Left forelimb (tissue), 1 donor: ENCODE measurements at regions not wholly inside any gene's neighbourhood (a gene's known extent, or its start where the extent isn't known, plus 50 kb on each side); places are given as distances from the start of the nearest gene placed in this dataset.
A peak's percentile ranks its signal among the peaks of the same experiment; 100 is the strongest.
"Not testable (repeated sequence)": the region's sequence is repeated elsewhere in the genome, so short reads cannot be mapped to it uniquely, and the experiment has no call there.

Source experiments
- DNase-seq: peaks from one replicate; pipeline ENCODE4 v3.0.0-alpha.2; 2018; ENCODE audit warnings: low spot score

DNA sequence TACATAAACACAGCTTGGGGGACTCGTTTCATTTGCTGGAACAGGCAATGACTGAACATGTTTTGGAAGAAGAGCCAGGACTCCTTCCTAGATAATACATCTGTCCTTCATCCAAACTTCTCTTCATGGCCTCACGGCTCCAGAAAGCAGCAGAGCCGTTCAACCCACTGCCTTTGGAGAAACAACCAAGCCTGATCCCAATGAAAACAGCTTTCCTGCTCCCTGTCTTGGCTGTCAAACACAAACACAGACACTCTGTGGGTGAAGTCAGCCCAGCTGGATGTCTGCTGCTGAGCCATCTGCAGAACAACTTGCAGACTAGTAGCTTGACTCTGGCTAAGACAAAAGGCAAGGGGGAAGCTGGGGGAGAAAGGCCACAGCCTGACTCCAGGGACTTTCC is 345.1 kb upstream of the PSMD7 start:
- DNase-seq, result peak; percentile 73

DNA sequence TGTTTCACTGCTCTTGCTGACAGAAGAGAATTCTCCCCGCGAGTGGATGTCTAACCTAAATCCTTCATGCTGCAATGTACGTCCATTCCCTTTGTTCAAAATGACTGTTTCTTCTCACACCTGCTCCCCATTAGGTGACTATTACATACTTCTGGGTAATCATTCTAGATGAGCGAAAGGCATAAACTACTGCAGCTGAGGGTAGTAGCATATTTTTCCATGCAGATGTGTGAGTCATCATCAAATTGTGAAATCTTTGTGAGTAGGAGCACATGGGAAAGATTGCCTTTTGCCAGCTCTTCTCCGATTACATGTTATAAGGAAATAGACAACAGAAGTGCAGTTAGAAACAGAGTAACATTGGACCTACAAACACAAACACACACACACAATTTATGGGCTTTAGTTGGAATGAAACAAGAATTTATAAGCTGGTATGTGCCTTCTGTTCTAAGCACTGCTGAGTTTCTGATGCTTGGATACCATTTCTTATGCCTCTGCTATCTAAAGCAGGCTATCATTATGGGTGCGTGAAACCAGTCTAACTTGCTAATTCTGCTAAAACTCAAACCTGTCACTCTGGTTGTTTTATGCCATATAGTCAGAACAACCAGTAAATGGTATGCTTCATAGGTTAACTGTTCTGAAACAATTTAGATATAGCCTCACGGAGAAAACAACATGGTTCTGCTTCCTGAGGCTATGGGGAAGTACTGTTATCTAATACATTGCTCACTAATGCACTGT is 346.9 kb upstream of the PSMD7 start:
- DNase-seq, result no peak

DNA sequence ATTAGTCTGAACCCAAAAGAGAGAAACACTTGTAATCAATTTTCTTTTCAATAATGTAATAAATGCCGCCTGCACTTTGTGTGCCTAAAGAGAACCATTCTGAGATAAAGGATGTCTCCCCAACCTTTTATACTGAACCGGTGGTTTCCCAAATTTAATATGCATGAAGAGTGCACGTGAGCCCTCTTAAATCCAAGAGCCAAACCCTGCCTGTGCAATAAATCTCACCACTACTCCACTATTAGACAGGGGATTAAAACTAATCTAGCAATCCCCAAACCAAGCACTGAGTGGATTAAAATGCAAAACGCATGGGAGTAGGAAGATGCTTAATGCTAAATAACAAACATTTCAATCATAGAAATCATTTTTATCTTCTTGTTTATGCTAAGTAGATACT is 351.0 kb upstream of the PSMD7 start:
- DNase-seq, result no peak

DNA sequence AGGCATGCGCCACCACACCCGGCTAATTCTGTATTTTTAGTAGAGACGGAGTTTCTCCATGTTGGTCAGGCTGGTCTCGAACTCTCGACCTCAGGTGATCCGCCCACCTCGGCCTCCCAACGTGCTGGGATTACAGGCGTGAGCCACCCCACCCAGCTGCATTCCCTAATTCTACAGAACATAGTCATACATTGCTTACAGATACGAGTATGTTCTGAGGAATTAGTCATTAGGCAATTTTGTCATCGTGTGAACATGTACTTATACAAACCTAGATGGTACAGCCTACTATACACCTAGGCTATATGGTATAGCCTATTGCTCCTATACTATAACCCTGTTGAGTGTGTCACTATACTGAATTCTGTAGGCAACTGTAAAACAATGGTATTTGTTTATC is 353.4 kb upstream of the PSMD7 start:
- DNase-seq, result not testable (repeated sequence)

GRCh38 chr16:73940786-73941185 is 355.8 kb upstream of the PSMD7 start:
- DNase-seq, result not testable (repeated sequence)

- no peak for DNase-seq
These were observed 372.7 kb upstream of the PSMD7 start for GRCh38 chr16:73923951-73924350.

- no peak for DNase-seq
These were observed 375.3 kb upstream of the PSMD7 start for GRCh38 chr16:73921295-73921694.

DNA sequence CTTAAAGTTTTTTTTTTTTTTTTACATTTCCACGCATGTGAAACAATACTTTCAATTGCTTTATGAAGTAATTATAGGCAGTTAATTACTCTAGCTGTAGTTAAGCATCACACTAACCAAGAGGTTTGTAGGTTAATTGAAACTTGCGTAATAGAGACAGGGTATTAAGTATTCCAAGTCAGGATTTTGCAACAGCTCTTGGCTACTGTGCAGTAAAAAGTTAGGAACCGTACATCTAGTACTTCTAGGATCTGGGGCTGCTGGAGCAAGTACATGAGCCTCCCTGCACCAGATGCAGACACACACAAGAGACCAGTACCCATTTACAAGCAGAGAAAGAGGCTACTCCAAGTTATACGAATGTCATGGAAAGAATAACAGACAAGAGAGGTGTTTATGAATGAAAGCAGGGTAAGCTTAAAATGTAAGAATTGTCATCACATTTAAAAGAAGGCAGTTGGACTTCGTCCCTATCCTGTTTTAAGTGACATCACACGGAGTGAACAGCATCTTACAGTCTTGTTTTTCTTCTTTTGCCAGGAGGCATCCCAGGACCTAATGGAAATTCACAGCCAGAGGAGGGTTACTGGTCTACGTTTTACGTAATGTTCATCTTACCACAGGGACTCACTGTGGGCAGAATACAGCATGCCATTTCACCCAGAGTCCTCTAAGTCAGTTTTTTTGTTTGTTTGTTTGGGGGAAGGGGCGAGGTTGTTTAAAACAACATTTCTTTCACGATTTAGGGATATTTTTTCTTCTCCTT is 379.6 kb upstream of the PSMD7 start:
- no peak for DNase-seq

- no peak for DNase-seq
These were observed 380.7 kb upstream of the PSMD7 start for GRCh38 chr16:73915935-73916334.

DNA sequence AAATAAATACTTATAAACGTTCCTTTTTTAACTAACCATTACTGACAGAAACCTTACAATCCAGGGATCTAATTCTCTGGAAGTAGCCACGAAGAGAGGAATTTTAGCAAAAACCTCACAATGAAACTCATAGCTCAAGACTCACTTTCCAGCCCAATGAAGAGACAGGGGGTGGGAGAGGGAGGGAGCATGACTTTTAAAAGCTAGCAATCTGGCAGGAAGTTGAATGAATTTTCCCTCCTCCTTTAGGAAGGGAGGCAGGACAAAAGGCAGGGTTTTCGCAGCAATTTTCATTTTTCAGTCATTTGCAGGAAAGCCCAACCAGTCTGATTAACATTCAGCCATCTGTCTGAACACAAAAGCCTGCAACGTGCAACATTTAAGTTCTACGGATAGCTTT is 381.5 kb upstream of the PSMD7 start:
- DNase-seq, result no peak

DNA sequence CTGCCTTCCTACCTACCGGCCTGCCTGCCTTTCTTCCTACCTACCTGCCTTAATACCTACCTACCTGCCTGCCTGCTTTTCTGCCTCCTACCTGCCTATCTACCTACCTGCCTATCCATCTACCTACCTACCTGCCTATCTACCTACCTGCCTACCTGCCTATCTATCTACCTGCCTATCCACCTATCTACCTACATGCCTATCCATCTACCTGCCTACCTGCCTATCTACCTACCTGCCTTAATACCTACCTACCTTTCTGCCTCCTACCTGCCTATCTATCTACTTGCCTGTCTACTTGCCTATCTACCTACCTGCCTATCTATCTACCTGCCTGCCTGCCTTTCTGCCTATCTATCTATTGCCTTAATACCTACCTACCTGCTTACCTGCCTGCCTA is 383.8 kb upstream of the PSMD7 start:
- DNase-seq, result no peak

- DNase-seq, result no peak
These were observed 384.3 kb upstream of the PSMD7 start for GRCh38 chr16:73912281-73912680.

DNA sequence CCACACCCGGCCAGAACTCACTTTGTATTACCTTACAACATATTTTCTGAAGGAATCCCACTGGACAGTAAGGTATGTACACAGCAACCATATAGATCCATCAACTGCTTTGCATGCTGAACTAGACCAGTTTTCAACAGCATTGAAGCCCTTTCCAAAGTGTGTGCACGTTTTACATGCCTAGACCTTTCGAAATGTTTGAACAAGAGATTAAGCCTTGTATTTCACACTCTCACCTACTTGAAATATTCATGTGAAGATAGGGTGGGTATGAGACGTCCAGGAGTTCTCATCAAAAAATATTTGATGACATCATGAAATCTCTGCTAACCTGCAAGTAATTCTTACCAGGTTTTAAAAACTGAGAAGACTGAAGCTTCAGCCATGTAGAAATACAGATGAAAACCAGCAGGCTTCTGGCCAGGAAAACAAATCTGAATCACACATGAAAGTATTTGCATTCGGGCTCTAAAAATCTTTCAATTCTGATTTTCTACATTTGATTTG is 387.0 kb upstream of the PSMD7 start:
- no peak for DNase-seq

DNA sequence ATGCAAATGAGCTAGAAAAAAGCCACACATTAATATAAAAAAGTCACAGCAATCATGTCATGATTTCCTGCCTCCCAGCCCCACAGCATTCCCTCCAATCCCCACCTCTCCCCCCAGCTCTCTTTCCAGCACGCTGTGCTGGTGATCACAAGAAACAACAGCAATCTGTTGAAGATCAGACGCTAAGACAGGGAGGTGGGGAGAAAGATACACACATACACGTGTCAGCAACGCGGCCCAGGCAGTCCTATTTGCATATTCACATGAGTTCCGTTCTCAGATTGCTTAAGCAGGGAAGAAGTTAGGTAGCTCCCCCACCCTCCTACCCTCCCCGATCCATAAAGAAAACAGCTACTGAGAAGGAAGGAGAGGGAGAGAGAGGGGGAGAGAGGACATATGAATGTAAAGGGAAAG is 405.5 kb upstream of the PSMD7 start:
- no peak for DNase-seq

DNA sequence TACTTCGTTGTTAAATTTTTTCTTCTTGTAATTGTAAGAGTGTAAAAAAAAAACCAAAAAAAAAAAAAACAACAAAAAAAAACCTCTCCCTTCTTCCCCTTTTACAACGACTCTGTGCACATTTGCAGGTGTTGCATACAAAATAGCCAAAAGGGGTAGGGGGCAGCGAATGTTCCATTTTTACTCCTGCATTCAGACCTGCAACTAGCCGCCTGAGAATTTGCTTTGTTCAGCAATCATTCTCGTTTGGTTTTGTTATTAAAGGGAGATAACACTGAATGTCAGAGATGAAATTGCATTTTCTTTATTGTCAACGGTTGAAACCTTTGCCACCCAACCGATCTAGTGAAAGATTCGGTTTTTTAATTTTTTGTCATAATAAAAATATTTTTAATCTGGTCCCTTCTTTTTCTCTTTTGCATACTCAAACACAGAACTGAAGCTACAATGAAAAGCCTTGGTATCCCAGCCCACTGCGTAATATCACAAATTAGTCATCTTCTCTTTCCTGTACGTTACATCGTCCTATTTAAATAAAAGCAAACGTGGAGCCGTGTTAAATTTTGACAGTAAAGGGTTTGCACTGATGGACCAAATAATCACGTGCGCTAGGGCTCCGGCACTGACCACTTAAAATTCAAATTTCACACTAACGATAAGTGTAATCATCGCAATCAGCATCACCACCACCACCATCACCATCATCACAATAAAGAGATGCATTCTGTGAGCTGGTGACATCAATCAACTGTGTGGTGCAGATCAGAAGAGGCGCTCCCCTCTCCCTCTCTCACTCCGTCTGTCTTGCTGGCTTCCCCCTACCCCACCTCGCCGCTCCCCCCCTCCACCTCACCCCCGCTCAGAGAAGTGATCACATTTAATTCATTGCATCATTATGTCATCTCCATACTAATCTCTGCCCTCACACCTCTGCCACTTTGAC is 406.2 kb upstream of the PSMD7 start:
- no peak for DNase-seq

- DNase-seq, result no peak
These were observed 407.6 kb upstream of the PSMD7 start for GRCh38 chr16:73888840-73889490.

DNA sequence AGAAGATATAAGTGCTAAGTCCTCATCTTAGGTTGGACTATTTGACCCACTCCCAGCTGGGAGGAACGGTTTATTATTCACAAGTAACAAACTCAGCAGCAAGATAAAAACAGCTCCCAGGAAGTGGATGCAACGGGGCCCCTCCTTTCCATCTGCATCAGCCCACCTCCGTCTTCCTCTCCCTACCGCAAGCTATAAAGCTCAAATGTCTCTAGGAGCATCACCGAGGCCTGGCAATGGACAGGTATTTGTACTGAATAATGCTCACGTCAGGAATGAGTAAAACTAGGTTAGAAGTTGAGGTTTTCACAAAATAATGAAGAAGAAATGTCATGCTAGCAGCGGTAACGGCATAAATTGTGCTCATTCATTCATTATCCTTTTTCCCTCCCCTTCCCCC is 408.7 kb upstream of the PSMD7 start:
- DNase-seq, result no peak

DNA sequence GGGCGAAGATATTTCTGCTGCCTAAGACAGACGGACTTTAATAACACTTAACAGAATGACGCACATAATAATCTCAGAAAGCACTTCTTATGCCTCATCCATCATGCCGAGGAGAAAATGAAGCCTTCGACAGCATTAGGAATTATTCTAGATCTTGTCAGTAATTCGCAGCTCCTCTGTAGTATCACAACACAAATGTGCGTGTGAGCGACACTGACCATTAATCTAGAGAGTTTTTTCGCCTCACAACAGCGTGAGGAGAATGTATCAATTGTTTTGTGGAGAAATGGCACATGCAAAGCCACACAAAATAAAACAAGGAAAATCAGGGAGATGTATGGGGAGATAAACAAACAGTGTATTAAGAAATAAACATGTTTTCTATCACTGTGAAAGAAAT is 410.2 kb upstream of the PSMD7 start:
- no peak for DNase-seq

DNA sequence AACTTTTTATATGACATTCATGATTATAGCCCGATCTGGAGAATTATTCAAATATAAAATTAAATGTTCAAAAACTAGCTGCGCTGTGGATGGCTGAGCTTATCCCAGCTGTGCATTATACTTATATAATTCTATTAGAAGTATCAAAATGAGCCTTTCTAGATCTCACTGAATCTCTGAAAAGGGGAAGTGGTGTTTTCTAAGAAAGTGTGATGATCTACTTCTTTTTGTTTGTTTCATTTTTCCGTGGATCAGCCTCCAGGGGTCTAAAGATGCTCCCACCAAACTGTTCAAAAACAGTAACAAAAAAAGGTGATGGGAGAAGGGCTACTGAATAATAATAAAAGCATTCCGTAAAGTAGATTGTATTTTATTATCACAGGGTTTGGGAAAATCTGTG is 411.3 kb upstream of the PSMD7 start:
- no peak for DNase-seq

DNA sequence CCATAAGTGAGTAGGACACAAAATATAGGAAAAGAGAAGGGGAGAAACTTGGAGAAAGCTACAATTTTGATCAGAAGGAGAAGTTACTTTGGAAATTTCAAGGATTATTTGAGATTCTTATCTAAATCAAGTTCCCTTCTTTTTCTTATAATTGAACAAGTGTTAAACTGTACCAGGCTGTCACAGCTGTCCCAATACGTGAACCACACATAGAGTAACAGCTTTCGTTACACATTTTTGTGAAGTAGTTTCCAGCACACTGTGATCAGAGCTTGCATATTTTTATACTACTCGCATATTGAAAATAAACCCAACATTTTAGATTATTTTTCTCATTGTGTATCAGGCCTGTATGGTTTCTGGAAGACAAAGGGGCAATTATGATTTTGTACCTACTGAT is 412.8 kb upstream of the PSMD7 start:
- no peak for DNase-seq

- DNase-seq, result no peak
These were observed 413.5 kb upstream of the PSMD7 start for GRCh38 chr16:73883126-73883525.

GRCh38 chr16:73882651-73883050 is 414.0 kb upstream of the PSMD7 start:
- DNase-seq, result no peak
